GM21360 (cell line): ENCODE measurements at regions not wholly inside any gene's neighbourhood (a gene's known extent, or its start where the extent isn't known, plus 50 kb on each side); places are given as distances from the start of the nearest gene placed in this dataset.
A peak's percentile ranks its signal among the peaks of the same experiment; 100 is the strongest.
"Not testable (repeated sequence)": the region's sequence is repeated elsewhere in the genome, so short reads cannot be mapped to it uniquely, and the experiment has no call there.

Source experiments
- ATAC-seq: cut with Tn5 transposase; IDR thresholded peaks from one replicate; pipeline ENCODE4 v1.9.1; 2021; ENCODE audit warnings: mild to moderate bottlenecking, moderate library complexity; ENCODE audit not compliant: unreplicated experiment

DNA sequence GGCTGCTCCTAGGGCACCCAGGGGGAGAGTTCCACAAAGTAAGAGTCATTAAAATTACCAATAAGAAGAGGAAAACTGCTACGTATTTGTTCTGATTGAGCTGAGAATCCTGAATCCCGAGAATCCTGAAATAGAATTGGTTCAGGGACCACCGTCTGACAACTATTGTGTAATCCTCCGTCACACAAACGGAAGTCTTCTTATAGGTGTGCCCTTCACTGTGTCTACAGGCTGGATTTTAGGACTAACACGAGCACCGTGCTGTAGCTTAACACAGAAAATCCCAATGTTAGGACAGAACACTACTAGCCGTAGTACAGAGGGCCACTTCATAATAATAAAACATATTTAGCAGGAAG is 50.6 kb upstream of the RNF182 start:
- ATAC-seq: no peak

DNA sequence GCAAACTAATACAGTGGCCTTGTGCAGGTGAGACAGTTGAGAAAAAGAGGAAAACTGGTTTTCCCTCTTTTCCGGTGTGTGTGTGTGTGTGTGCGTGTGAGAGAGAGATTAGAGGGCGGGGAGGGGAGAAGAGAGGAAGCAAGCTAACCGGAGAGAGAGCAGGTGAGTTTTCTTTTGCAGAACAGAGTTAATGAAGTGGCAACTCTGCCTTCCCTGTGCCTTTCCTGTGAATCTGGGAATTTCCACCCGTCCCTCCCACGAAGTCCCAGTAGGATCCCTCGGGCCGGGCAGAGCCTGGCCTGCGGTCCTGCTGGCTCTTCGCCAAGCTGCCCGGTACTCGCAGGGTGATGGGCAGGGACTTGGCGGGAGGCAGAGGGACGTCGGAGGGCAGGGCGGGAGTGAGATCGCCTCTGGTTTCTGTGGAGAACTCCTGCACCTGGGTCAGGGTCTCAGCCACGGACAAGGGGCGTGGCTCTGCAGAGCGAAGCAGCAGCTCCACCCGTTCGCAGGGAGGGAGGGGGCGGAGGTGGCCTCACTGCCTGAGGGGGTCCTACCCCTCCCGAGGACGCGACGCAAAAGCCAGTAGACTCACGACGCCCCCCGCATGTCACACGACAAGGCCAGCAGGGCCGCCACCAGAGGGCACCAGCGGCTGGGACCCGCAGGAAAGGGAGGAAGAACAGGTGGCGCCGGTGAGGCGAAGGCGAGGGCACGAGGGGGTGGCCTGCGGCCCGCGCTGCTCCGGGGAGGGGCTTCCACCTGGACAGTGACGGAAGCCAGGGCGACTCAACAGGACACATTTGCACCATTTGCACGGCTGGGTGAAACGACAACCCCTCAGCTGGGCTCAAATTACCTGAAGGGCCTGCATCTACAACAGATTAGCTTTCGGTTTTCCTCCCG is 51.2 kb upstream of the RNF182 start:
- ATAC-seq: peak; percentile 67

DNA sequence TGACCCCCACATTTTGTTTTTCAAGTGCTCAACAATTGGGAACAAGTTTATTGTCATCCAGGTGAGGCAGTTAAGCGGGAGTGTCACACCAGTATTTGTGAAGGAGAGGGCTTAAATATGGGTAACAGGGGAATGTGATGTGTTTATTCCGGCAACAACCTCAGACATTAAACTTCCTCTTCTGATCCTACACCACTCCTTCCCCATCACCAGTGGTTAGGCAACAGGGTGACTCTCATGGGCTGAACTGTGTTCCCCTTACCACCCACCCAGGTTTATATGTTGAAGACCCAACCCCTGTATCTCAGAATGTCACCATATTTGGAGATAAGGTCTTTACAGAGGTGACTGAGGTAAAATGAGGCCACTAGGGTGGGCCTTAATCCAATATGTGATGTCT is 52.1 kb upstream of the RNF182 start:
- ATAC-seq: no peak

DNA sequence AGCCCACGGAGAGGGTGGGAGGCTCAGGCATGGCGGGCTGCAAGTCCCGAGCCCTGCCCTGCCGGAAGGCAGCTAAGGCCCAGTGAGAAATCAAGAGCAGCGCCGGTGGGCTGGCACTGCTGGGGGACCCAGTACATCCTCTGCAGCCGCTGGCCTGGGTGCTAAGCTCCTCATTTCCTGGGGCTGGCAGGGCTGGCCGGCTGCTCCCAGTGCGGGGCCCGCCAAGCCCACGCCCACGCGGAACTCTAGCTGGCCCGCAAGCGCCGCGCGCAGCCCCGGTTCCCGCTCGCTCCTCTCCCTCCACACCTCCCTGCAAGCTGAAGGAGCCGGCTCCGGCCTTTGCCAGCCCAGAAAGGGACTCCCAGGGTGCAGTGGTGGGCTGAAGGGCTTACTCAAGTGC is 52.7 kb upstream of the RNF182 start:
- ATAC-seq: not testable (repeated sequence)

DNA sequence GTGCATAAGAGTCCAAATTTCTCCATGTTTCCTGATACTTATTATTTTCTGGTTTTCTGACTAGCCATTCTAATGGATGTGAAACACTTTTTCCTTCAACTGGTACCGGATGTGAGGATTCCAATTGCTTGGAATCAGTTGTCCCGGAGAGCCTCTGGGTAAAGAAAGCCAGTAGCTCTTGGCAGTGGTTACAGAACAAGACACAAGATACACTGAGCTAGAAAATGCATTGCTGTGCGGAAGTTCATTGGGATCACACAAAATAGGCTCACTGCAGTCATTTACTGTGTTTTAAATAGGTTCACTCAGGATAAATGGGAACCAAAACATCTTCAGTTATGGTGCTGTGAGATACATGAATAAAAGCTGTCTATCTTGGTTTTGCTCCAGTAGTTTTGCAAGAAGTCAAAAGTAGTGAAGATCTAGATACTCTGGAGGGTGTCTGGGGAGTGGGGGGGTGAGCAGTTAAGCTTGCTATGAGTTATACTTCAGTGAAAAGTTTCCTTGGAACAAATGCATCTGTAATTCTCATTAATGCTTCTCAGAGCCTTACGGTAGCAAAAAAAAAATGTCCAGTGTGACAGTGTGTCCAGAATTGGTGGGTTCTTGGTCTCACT is 54.4 kb upstream of the RNF182 start:
- no peak for ATAC-seq

DNA sequence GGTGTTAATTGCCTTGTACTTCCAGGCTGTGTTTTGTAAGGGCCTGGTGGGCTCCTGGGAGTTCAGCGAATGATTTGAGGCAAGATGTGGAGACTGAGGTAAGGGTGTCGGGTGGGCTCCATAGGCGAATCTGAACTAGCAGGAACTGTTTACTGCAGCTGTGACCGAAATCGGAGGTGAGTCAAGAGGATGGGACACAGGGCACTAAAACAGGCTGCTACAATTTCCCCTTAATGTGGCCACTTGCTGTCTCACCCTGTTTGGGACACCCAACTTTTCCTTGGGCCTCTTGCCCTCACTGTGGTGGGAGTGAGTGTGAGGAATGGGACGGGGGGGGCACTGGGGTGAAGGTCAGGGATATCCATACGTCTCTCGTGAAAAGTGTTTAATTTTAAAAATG is 53.9 kb upstream of the MCUR1 start:
- no peak for ATAC-seq

DNA sequence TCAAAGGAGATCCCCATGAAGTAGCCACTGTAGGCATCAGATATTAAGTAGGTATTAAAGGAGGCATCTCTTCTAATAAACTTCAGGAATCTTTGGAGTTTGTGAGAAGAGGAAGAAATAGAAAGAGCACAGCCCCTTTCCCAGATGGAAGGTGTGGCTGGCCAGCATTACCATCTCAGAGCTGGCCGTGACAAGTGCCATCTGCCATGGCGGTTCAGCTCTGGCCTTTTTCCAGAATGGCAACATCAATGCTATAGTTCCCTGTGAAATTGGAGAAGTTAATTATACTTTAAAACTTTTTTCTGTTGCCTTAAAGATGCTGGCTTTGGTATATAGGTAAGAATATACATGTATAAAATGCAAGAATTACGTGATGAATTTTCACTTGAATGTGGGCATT is 51.9 kb upstream of the MCUR1 start:
- ATAC-seq: no peak

DNA sequence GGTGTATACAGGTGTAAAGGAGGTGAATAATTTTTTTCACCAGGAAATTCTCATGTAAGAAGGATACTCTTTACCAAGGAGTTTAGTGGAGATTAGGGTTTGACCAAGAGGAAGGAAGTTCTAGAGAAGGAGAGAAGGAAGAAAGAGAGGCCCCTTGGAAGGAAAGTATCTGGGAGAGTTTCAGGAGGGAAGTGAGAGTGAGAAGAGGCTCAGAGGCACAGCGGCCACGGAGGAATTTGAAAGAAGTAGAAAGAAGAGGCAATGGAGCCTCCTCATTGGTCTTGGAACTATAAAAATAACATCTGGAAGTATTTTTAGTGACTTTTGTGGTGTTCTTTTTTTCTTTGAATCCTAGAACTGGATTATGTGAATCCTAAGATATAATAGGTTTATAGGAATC is 50.8 kb upstream of the MCUR1 start:
- no peak for ATAC-seq

DNA sequence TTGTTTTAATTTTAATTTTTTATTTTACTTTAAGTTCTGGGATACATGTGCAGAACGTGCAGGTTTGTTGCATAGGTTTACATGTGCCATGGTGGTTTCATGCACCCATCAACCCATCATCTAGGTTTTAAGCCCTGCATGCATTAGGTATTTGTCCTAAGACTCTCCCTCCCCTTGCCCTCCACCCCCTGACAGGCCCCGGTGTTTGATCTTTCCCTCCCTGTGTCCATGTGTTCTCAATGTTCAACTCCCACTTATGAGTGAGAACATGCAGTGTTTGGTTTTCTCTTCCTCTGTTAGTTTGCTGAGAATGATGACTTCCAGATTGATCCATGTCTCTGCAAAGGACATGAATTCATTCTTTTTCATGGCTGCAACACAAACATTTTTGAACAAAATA is 50.3 kb upstream of the MCUR1 start:
- ATAC-seq: not testable (repeated sequence)
